HepG2 (cell line): ENCODE measurements at regions not wholly inside any gene's neighbourhood (a gene's known extent, or its start where the extent isn't known, plus 50 kb on each side); places are given as distances from the start of the nearest gene placed in this dataset.

Experiments
- ASH2L ChIP-seq: fragments of 300-600, 200-600 bp; sonication (generic); IDR thresholded peaks from 2 replicates; pipeline ENCODE4 v1.7.0; 2017; ENCODE audit warnings: low read depth, mild to moderate bottlenecking, moderate library complexity, mixed read lengths, low read length; ENCODE audit not compliant: insufficient read length
- ATF4 ChIP-seq, 2 experiments: fragments of 450-650 bp in 1 of 2; sonication (generic) in 1 of 2; formaldehyde crosslinking; IDR thresholded peaks; 2 replicates each; pipeline versions ENCODE4 v1.5.0 to v1.8.0; 2020 to 2022; ENCODE audit warnings: mild to moderate bottlenecking in 1 of 2, missing genetic modification reagents in 1 of 2
- CENPT ChIP-seq: sonication (generic); formaldehyde crosslinking; IDR thresholded peaks from 2 replicates; pipeline ENCODE4 v1.8.0; 2022; ENCODE audit warnings: low read depth, mild to moderate bottlenecking, moderate library complexity, missing genetic modification reagents
- FOXO1 ChIP-seq: sonication (generic); formaldehyde crosslinking; IDR thresholded peaks from 2 replicates; pipeline ENCODE4 v1.4.0; 2020; ENCODE audit warnings: missing genetic modification reagents
- KDM5A ChIP-seq: fragments of 200-600 bp; sonication (generic); IDR thresholded peaks from 2 replicates; pipeline ENCODE4 v1.7.0; 2018; ENCODE audit warnings: antibody characterized with exemption, mild to moderate bottlenecking, low read length, borderline replicate concordance
- POLR2AphosphoS5 ChIP-seq: IDR thresholded peaks from 2 replicates; pipeline ENCODE4 v1.6.1; 2012; ENCODE audit warnings: low read depth, low read length
- SMAD3 ChIP-seq: sonication (generic); formaldehyde crosslinking; IDR thresholded peaks from 2 replicates; pipeline ENCODE4 v1.4.0; 2020; ENCODE audit warnings: missing genetic modification reagents
- SMARCE1 ChIP-seq: fragments of 450-650 bp; IDR thresholded peaks from 2 replicates; pipeline ENCODE4 v1.6.1; 2017; ENCODE audit warnings: borderline replicate concordance
- ZNF580 ChIP-seq: IDR thresholded peaks from 2 replicates; pipeline ENCODE4 v1.6.1; 2016; ENCODE audit warnings: low read depth, borderline replicate concordance
- ZNF781 ChIP-seq: sonication (generic); formaldehyde crosslinking; IDR thresholded peaks from 2 replicates; pipeline ENCODE4 v1.5.1; 2020; ENCODE audit warnings: borderline replicate concordance, mild to moderate bottlenecking, missing genetic modification reagents; ENCODE audit errors: not compliant biosample characterization
- TF ChIP-seq, protein P1 (sequence below): fragments of 450-650 bp; IDR thresholded peaks from 2 replicates; pipeline ENCODE4 v1.6.1; 2017; ENCODE audit warnings: mild to moderate bottlenecking

DNA sequence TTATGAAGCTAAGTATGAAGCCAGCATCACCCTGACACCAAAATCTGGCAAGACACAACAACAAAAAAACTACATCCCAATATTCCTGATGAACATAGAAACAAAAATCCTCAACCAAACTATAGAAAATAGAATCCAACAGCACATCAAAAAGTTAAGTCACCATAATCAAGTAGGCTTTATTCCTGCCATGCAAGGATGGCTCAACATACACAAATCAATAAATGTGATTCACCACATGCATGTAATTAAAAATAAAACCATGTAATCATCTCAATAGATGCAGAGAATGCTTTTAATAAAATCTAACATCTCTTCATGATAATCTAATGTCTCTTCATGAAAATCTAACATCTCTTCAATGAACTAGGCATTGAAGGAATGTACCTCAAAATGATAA is 249.4 kb upstream of the GK2 start:
- no peak for TF ChIP-seq CENPT (CRISPR knock-in tag)
- TF ChIP-seq SMARCE1 = no peak
- no peak for TF ChIP-seq ZNF781 (CRISPR knock-in tag)
- TF ChIP-seq ATF4 (CRISPR knock-in tag; IDR thresholded peaks at IDR 0.05) = no peak
- TF ChIP-seq, protein P1, sequence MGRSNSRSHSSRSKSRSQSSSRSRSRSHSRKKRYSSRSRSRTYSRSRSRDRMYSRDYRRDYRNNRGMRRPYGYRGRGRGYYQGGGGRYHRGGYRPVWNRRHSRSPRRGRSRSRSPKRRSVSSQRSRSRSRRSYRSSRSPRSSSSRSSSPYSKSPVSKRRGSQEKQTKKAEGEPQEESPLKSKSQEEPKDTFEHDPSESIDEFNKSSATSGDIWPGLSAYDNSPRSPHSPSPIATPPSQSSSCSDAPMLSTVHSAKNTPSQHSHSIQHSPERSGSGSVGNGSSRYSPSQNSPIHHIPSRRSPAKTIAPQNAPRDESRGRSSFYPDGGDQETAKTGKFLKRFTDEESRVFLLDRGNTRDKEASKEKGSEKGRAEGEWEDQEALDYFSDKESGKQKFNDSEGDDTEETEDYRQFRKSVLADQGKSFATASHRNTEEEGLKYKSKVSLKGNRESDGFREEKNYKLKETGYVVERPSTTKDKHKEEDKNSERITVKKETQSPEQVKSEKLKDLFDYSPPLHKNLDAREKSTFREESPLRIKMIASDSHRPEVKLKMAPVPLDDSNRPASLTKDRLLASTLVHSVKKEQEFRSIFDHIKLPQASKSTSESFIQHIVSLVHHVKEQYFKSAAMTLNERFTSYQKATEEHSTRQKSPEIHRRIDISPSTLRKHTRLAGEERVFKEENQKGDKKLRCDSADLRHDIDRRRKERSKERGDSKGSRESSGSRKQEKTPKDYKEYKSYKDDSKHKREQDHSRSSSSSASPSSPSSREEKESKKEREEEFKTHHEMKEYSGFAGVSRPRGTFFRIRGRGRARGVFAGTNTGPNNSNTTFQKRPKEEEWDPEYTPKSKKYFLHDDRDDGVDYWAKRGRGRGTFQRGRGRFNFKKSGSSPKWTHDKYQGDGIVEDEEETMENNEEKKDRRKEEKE = no peak
- no peak for TF ChIP-seq ZNF580
- TF ChIP-seq KDM5A = no peak
- no peak for TF ChIP-seq SMAD3 (CRISPR knock-in tag)
- TF ChIP-seq POLR2AphosphoS5 = no peak
- TF ChIP-seq ASH2L = no peak
- TF ChIP-seq FOXO1 (CRISPR knock-in tag) = no peak
